ENCODE measurements at regions not wholly inside any gene's neighbourhood (a gene's known extent, or its start where the extent isn't known, plus 50 kb on each side); places are given as distances from the start of the nearest gene placed in this dataset.
"Not testable (repeated sequence)": the region's sequence is repeated elsewhere in the genome, so short reads cannot be mapped to it uniquely, and the experiment has no call there.

- H3K4me2 ChIP-seq (ENCODE audit: low read length) = no peak overlapping the region
- H3K79me1 ChIP-seq (ENCODE audit: low read length) = no peaks in the 10 kb centered on the region
- no peak overlapping the region for H3K4me3 ChIP-seq (ENCODE audit: low read length)
- H2BK120ac ChIP-seq (ENCODE audit: low read depth, low read length) = no peak overlapping the region
- H3K4ac ChIP-seq (ENCODE audit: low read depth, low read length) = no peak overlapping the region
- H2AK5ac ChIP-seq (ENCODE audit: low read length) = no peak overlapping the region
- H3K23ac ChIP-seq (ENCODE audit: low read length) = no peak overlapping the region
- no peak overlapping the region for H4K5ac ChIP-seq (ENCODE audit: low read length)
- no peaks in the 10 kb centered on the region for H3K27me3 ChIP-seq (ENCODE audit: insufficient read depth, low read length, poor library complexity)
- no peak overlapping the region for H3K27ac ChIP-seq (ENCODE audit: low read depth, low read length)
- H3K4me1 ChIP-seq (ENCODE audit: control insufficient read depth, low read depth, low read length) = no peaks in the 10 kb centered on the region
- WGBS (ENCODE audit: extremely low coverage, insufficient coverage, low lambda C conversion rate) = no CpG with 5 or more reads among the region's 1 CpG
- no peak overlapping the region for H4K8ac ChIP-seq (ENCODE audit: low read depth, low read length)
- H3K18ac ChIP-seq (ENCODE audit: low read length) = no peak overlapping the region
- H3K56ac ChIP-seq (ENCODE audit: low read length) = no peak overlapping the region
- H3K36me3 ChIP-seq (ENCODE audit: control insufficient read depth, insufficient read depth, low read length) = no peaks in the 10 kb centered on the region
- H2BK5ac ChIP-seq (ENCODE audit: low read length) = no peak overlapping the region
- H3K9ac ChIP-seq (ENCODE audit: low read length) = no peak overlapping the region
- H2BK15ac ChIP-seq (replicated peaks; ENCODE audit: low read depth) = no peak overlapping the region
- DNase-seq = no peak
- H3K79me2 ChIP-seq (ENCODE audit: control insufficient read depth, insufficient read depth, low read length) = no peaks in the 10 kb centered on the region
These were observed 598.3 kb upstream of the CAMK1G start for GRCh38 chr1:208985231-208985630.

GRCh38 chr1:208988811-208989222 lies 594.7 kb upstream of the CAMK1G start:
- Histone ChIP-seq H4K5ac (ENCODE audit: low read length) (no peak overlapping the region), H2BK5ac (ENCODE audit: low read length) (no peak overlapping the region), H3K9ac (ENCODE audit: low read length) (no peak overlapping the region), H3K79me1 (ENCODE audit: low read length) (no peaks in the 10 kb centered on the region), H3K56ac (ENCODE audit: low read length) (no peak overlapping the region), H3K23ac (ENCODE audit: low read length) (no peak overlapping the region), H3K36me3 (ENCODE audit: control insufficient read depth, insufficient read depth, low read length) (no peaks in the 10 kb centered on the region), H3K79me2 (ENCODE audit: control insufficient read depth, insufficient read depth, low read length) (no peaks in the 10 kb centered on the region), H4K8ac (ENCODE audit: low read depth, low read length) (no peak overlapping the region), H2AK5ac (ENCODE audit: low read length) (no peak overlapping the region), H3K27ac (ENCODE audit: low read depth, low read length) (no peak overlapping the region), H3K4ac (ENCODE audit: low read depth, low read length) (no peak overlapping the region), H3K4me1 (ENCODE audit: control insufficient read depth, low read depth, low read length) (no peaks in the 10 kb centered on the region), H3K27me3 (ENCODE audit: insufficient read depth, low read length, poor library complexity) (no peaks in the 10 kb centered on the region), H2BK15ac (replicated peaks; ENCODE audit: low read depth) (no peak overlapping the region), H2BK120ac (ENCODE audit: low read depth, low read length) (no peak overlapping the region), H3K4me3 (ENCODE audit: low read length) (no peak overlapping the region), H3K4me2 (ENCODE audit: low read length) (no peak overlapping the region), H3K18ac (ENCODE audit: low read length) (no peak overlapping the region)
- no peak for DNase-seq
- no CpG with 5 or more reads among the region's 3 CpGs for WGBS (ENCODE audit: extremely low coverage, insufficient coverage, low lambda C conversion rate)

- H2BK120ac ChIP-seq (ENCODE audit: low read depth, low read length) = no peak overlapping the region
- no peak overlapping the region for H3K18ac ChIP-seq (ENCODE audit: low read length)
- H3K56ac ChIP-seq (ENCODE audit: low read length) = no peak overlapping the region
- no peak overlapping the region for H4K5ac ChIP-seq (ENCODE audit: low read length)
- no peak overlapping the region for H3K23ac ChIP-seq (ENCODE audit: low read length)
- no peak overlapping the region for H2BK15ac ChIP-seq (replicated peaks; ENCODE audit: low read depth)
- no peak overlapping the region for H4K8ac ChIP-seq (ENCODE audit: low read depth, low read length)
- H2AK5ac ChIP-seq (ENCODE audit: low read length) = no peak overlapping the region
- H3K27me3 ChIP-seq (ENCODE audit: insufficient read depth, low read length, poor library complexity) = no peaks in the 10 kb centered on the region
- H3K27ac ChIP-seq (ENCODE audit: low read depth, low read length) = no peak overlapping the region
- no peaks in the 10 kb centered on the region for H3K4me1 ChIP-seq (ENCODE audit: control insufficient read depth, low read depth, low read length)
- no peak overlapping the region for H3K4ac ChIP-seq (ENCODE audit: low read depth, low read length)
- no peaks in the 10 kb centered on the region for H3K79me2 ChIP-seq (ENCODE audit: control insufficient read depth, insufficient read depth, low read length)
- no peak overlapping the region for H3K9ac ChIP-seq (ENCODE audit: low read length)
- no peaks in the 10 kb centered on the region for H3K79me1 ChIP-seq (ENCODE audit: low read length)
- no peak overlapping the region for H3K4me3 ChIP-seq (ENCODE audit: low read length)
- H3K36me3 ChIP-seq (ENCODE audit: control insufficient read depth, insufficient read depth, low read length) = no peaks in the 10 kb centered on the region
- H2BK5ac ChIP-seq (ENCODE audit: low read length) = no peak overlapping the region
- no CpG with 5 or more reads among the region's 2 CpGs for WGBS (ENCODE audit: extremely low coverage, insufficient coverage, low lambda C conversion rate)
- DNase-seq = no peak
- no peak overlapping the region for H3K4me2 ChIP-seq (ENCODE audit: low read length)
These were observed 593.1 kb upstream of the CAMK1G start for GRCh38 chr1:208990456-208990855.

GRCh38 chr1:208997053-208997452 lies 586.5 kb upstream of the CAMK1G start:
- not testable (repeated sequence) for H3K4me3 ChIP-seq (ENCODE audit: low read length); H3K79me1 ChIP-seq (ENCODE audit: low read length); H3K4me2 ChIP-seq (ENCODE audit: low read length); H2BK5ac ChIP-seq (ENCODE audit: low read length); H2BK15ac ChIP-seq (replicated peaks; ENCODE audit: low read depth); H4K8ac ChIP-seq (ENCODE audit: low read depth, low read length); H3K18ac ChIP-seq (ENCODE audit: low read length); H3K27me3 ChIP-seq (ENCODE audit: insufficient read depth, low read length, poor library complexity); H3K4ac ChIP-seq (ENCODE audit: low read depth, low read length); DNase-seq; H3K79me2 ChIP-seq (ENCODE audit: control insufficient read depth, insufficient read depth, low read length); H3K56ac ChIP-seq (ENCODE audit: low read length); H3K23ac ChIP-seq (ENCODE audit: low read length); H3K27ac ChIP-seq (ENCODE audit: low read depth, low read length); H4K5ac ChIP-seq (ENCODE audit: low read length); H3K9ac ChIP-seq (ENCODE audit: low read length); H2AK5ac ChIP-seq (ENCODE audit: low read length); H2BK120ac ChIP-seq (ENCODE audit: low read depth, low read length); H3K36me3 ChIP-seq (ENCODE audit: control insufficient read depth, insufficient read depth, low read length); H3K4me1 ChIP-seq (ENCODE audit: control insufficient read depth, low read depth, low read length)
- no CpG with 5 or more reads among the region's 2 CpGs for WGBS (ENCODE audit: extremely low coverage, insufficient coverage, low lambda C conversion rate)

- no peaks in the 10 kb centered on the region for H3K79me2 ChIP-seq (ENCODE audit: control insufficient read depth, insufficient read depth, low read length)
- WGBS (ENCODE audit: extremely low coverage, insufficient coverage, low lambda C conversion rate) = no CpG with 5 or more reads among the region's 2 CpGs
- H3K4ac ChIP-seq (ENCODE audit: low read depth, low read length) = no peak overlapping the region
These were observed 585.7 kb upstream of the CAMK1G start for GRCh38 chr1:208997726-208998312.

GRCh38 chr1:209008586-209008985 lies 574.9 kb upstream of the CAMK1G start:
- Histone ChIP-seq H3K36me3 (ENCODE audit: control insufficient read depth, insufficient read depth, low read length) (no peaks in the 10 kb centered on the region), H4K8ac (ENCODE audit: low read depth, low read length) (no peak overlapping the region), H3K4me2 (ENCODE audit: low read length) (no peak overlapping the region), H2BK5ac (ENCODE audit: low read length) (no peak overlapping the region), H3K9ac (ENCODE audit: low read length) (no peak overlapping the region), H2AK5ac (ENCODE audit: low read length) (no peak overlapping the region), H3K27me3 (ENCODE audit: insufficient read depth, low read length, poor library complexity) (no peaks in the 10 kb centered on the region), H2BK120ac (ENCODE audit: low read depth, low read length) (no peak overlapping the region), H2BK15ac (replicated peaks; ENCODE audit: low read depth) (no peak overlapping the region), H4K5ac (ENCODE audit: low read length) (no peak overlapping the region), H3K4me1 (ENCODE audit: control insufficient read depth, low read depth, low read length) (no peaks in the 10 kb centered on the region), H3K23ac (ENCODE audit: low read length) (no peak overlapping the region), H3K18ac (ENCODE audit: low read length) (no peak overlapping the region), H3K56ac (ENCODE audit: low read length) (no peak overlapping the region), H3K79me2 (ENCODE audit: control insufficient read depth, insufficient read depth, low read length) (no peaks in the 10 kb centered on the region), H3K79me1 (ENCODE audit: low read length) (no peaks in the 10 kb centered on the region), H3K4ac (ENCODE audit: low read depth, low read length) (no peak overlapping the region), H3K4me3 (ENCODE audit: low read length) (no peak overlapping the region), H3K27ac (ENCODE audit: low read depth, low read length) (no peak overlapping the region)
- DNase-seq = no peak
- no CpG with 5 or more reads among the region's 1 CpG for WGBS (ENCODE audit: extremely low coverage, insufficient coverage, low lambda C conversion rate)

More at GRCh38 chr1:208997726-208998312, 585.7 kb upstream of the CAMK1G start:
- no peak overlapping the region for H4K5ac ChIP-seq (ENCODE audit: low read length)
- H3K23ac ChIP-seq (ENCODE audit: low read length) = no peak overlapping the region
- no peaks in the 10 kb centered on the region for H3K27me3 ChIP-seq (ENCODE audit: insufficient read depth, low read length, poor library complexity)
- no peak overlapping the region for H3K27ac ChIP-seq (ENCODE audit: low read depth, low read length)
- no peaks in the 10 kb centered on the region for H3K79me1 ChIP-seq (ENCODE audit: low read length)
- no peaks in the 10 kb centered on the region for H3K36me3 ChIP-seq (ENCODE audit: control insufficient read depth, insufficient read depth, low read length)
- H3K9ac ChIP-seq (ENCODE audit: low read length) = no peak overlapping the region
- no peak overlapping the region for H4K8ac ChIP-seq (ENCODE audit: low read depth, low read length)
- no peak overlapping the region for H3K4me2 ChIP-seq (ENCODE audit: low read length)
- H3K4me1 ChIP-seq (ENCODE audit: control insufficient read depth, low read depth, low read length) = no peaks in the 10 kb centered on the region
- H2AK5ac ChIP-seq (ENCODE audit: low read length) = no peak overlapping the region
- no peak overlapping the region for H3K4me3 ChIP-seq (ENCODE audit: low read length)
- H2BK120ac ChIP-seq (ENCODE audit: low read depth, low read length) = no peak overlapping the region
- H3K18ac ChIP-seq (ENCODE audit: low read length) = no peak overlapping the region
- no peak overlapping the region for H2BK5ac ChIP-seq (ENCODE audit: low read length)
- H2BK15ac ChIP-seq (replicated peaks; ENCODE audit: low read depth) = no peak overlapping the region
- peak; percentile 22 for DNase-seq
- H3K56ac ChIP-seq (ENCODE audit: low read length) = no peak overlapping the region
